IMR-90 (cell line): ENCODE measurements at regions not wholly inside any gene's neighbourhood (a gene's known extent, or its start where the extent isn't known, plus 50 kb on each side); places are given as distances from the start of the nearest gene placed in this dataset.

Source experiments
- ATAC-seq: fragments of 200-7000 bp; cut with Tn5 transposase; 2 replicates; pipeline ENCODE4 v1.9.1; 2020; ENCODE audit warnings: low read depth, mild to moderate bottlenecking, moderate library complexity
- BruUV-seq: library from RNA; stranded (reverse); fragments of 400-500 nt; replicated peaks from 2 replicates; lab custom pipeline; 2021; lab: Mats Ljungman, UMichigan
- CTCF ChIA-PET: fragments of 300-600 bp; formaldehyde crosslinking; extraction: SDS; loops from one replicate; lab custom pipeline; 2021; ENCODE audit warnings: antibody characterized with exemption; lab: Yijun Ruan, JAX
- POLR2A ChIA-PET: fragments of 300-600 bp; sonication (Branson Sonifier 250); formaldehyde crosslinking; loops from one replicate; lab custom pipeline; 2022; ENCODE audit warnings: antibody characterized with exemption; ENCODE audit not compliant: unreplicated experiment; lab: Charles Lee
- DNase-seq: peaks from one replicate; pipeline ENCODE4 v3.0.0; 2013
- H2AFZ ChIP-seq: replicated peaks from 2 replicates; pipeline ENCODE3; 2013; ENCODE audit warnings: low read length, mild to moderate bottlenecking; ENCODE audit not compliant: poor library complexity
- H2AK5ac ChIP-seq: 2 replicates; pipeline ENCODE4 v1.6.1; 2013; ENCODE audit warnings: low read depth, low read length, inconsistent platforms
- H2AK9ac ChIP-seq: replicated peaks from 2 replicates; pipeline ENCODE3; 2013; ENCODE audit warnings: mild to moderate bottlenecking, low read depth, low read length, moderate library complexity; ENCODE audit not compliant: poor library complexity
- H2BK120ac ChIP-seq: 2 replicates; pipeline ENCODE4 v1.6.1; 2013; ENCODE audit warnings: low read depth, low read length, inconsistent platforms
- H2BK15ac ChIP-seq: 3 replicates; pipeline ENCODE4 v1.6.1; 2013; ENCODE audit warnings: low read depth, low read length, inconsistent platforms
- H2BK20ac ChIP-seq: 2 replicates; pipeline ENCODE4 v1.6.1; 2013; ENCODE audit warnings: low read depth, mild to moderate bottlenecking, inconsistent platforms, low read length, moderate library complexity
- H2BK5ac ChIP-seq: 2 replicates; pipeline ENCODE4 v1.6.1; 2013; ENCODE audit warnings: mild to moderate bottlenecking, low read depth, low read length, inconsistent platforms; ENCODE audit not compliant: poor library complexity, severe bottlenecking
- H3K14ac ChIP-seq: replicated peaks from 2 replicates; pipeline ENCODE4 v1.6.1; 2013; ENCODE audit warnings: low read depth, low read length, inconsistent platforms
- H3K18ac ChIP-seq: 2 replicates; pipeline ENCODE4 v1.6.1; 2013; ENCODE audit warnings: low read depth, low read length, control low read depth
- H3K23ac ChIP-seq: 2 replicates; pipeline ENCODE4 v1.6.1; 2013; ENCODE audit warnings: low read depth, low read length, inconsistent platforms
- H3K27ac ChIP-seq: 2 replicates; pipeline ENCODE4 v1.5.1; 2013; ENCODE audit warnings: mild to moderate bottlenecking, control low read depth, low read length; ENCODE audit not compliant: insufficient read depth
- H3K27me3 ChIP-seq: 2 replicates; pipeline ENCODE4 v1.6.1; 2013; ENCODE audit warnings: low read length; ENCODE audit not compliant: control insufficient read depth, insufficient read depth
- H3K36me3 ChIP-seq: 2 replicates; pipeline ENCODE4 v1.6.1; 2013; ENCODE audit warnings: low read length, mixed read lengths; ENCODE audit not compliant: control insufficient read depth, insufficient read depth
- H3K4ac ChIP-seq: 2 replicates; pipeline ENCODE4 v1.6.1; 2013; ENCODE audit warnings: low read depth, low read length, inconsistent platforms
- H3K4me1 ChIP-seq: 2 replicates; pipeline ENCODE4 v1.6.1; 2013; ENCODE audit warnings: low read length, mixed read lengths; ENCODE audit not compliant: control insufficient read depth, insufficient read depth
- H3K4me2 ChIP-seq: 2 replicates; pipeline ENCODE4 v1.6.1; 2013; ENCODE audit warnings: low read depth, mild to moderate bottlenecking, control low read depth, low read length, moderate library complexity
- H3K4me3 ChIP-seq: 2 replicates; pipeline ENCODE4 v1.5.1; 2013; ENCODE audit warnings: low read depth, mild to moderate bottlenecking, control low read depth, low read length, moderate library complexity; ENCODE audit not compliant: insufficient read depth
- H3K56ac ChIP-seq: 2 replicates; pipeline ENCODE4 v1.6.1; 2013; ENCODE audit warnings: low read length, inconsistent platforms; ENCODE audit not compliant: insufficient read depth; ENCODE audit errors: extremely low read depth
- H3K79me1 ChIP-seq, 2 experiments: 2 replicates each; pipeline ENCODE4 v1.6.1; 2013; ENCODE audit warnings: low read length in 2 of 2, inconsistent platforms in 1 of 2, low read depth in 1 of 2
- H3K9ac ChIP-seq: 2 replicates; pipeline ENCODE4 v1.6.1; 2013; ENCODE audit warnings: low read depth, low read length, control low read depth
- H3K9me1 ChIP-seq: 2 replicates; pipeline ENCODE4 v1.6.1; 2013; ENCODE audit warnings: low read length, inconsistent platforms; ENCODE audit not compliant: insufficient read depth
- H3K9me3 ChIP-seq: 2 replicates; pipeline ENCODE4 v1.6.1; 2013; ENCODE audit warnings: low read length; ENCODE audit not compliant: control insufficient read depth, insufficient read depth
- H4K20me1 ChIP-seq: 2 replicates; pipeline ENCODE4 v1.6.1; 2013; ENCODE audit warnings: low read length, inconsistent platforms; ENCODE audit not compliant: insufficient read depth
- H4K5ac ChIP-seq: 2 replicates; pipeline ENCODE4 v1.6.1; 2013; ENCODE audit warnings: mild to moderate bottlenecking, low read depth, low read length, control low read depth
- H4K8ac ChIP-seq, 2 experiments: 2 replicates each; pipeline ENCODE4 v1.6.1; 2013; ENCODE audit warnings: low read depth in 2 of 2, low read length in 2 of 2, control low read depth in 1 of 2, inconsistent platforms in 1 of 2
- H4K91ac ChIP-seq: 2 replicates; pipeline ENCODE4 v1.6.1; 2013; ENCODE audit warnings: low read depth, low read length, inconsistent platforms; ENCODE audit not compliant: insufficient read depth
- CEBPB ChIP-seq: IDR thresholded peaks from 2 replicates; pipeline ENCODE4 v1.6.1; 2012; ENCODE audit warnings: low read depth, low read length, improper control_type of control experiment
- MAFK ChIP-seq: IDR thresholded peaks from 2 replicates; pipeline ENCODE4 v1.6.1; 2012; ENCODE audit warnings: low read depth, low read length, improper control_type of control experiment
- RCOR1 ChIP-seq: IDR thresholded peaks from 2 replicates; pipeline ENCODE4 v1.6.1; 2012; ENCODE audit warnings: mild to moderate bottlenecking, low read length, improper control_type of control experiment; ENCODE audit not compliant: insufficient replicate concordance
- WGBS, 2 experiments: methylation state at CpG; one replicate each; pipeline versions ENCODE4 v1.1.5 to v1.1.7; 2013; ENCODE audit warnings: missing lambda C conversion rate in 2 of 2; ENCODE audit not compliant: insufficient read length in 1 of 2; ENCODE audit errors: extremely low coverage in 2 of 2; 5-methylcytosine and 5-hydroxymethylcytosine counted together
- dilution Hi-C: fragments of 300-500 bp; cut with HindIII; formaldehyde crosslinking; loops from one replicate; pipeline ENCODE4 v1.14.3; 2018; ENCODE audit warnings: low sequenced_read_pairs; ENCODE audit not compliant: unreplicated experiment
- in situ Hi-C: fragments of 300-500 bp; cut with MboI; formaldehyde crosslinking; loops from 3 replicates; pipeline ENCODE4 v1.14.3; 2019; ENCODE audit warnings: low sequenced_read_pairs, inconsistent platforms, mixed read lengths
- intact Hi-C: fragments of 100-400 bp; cut with micrococcal nuclease; formaldehyde crosslinking; loops from 2 replicates; pipeline ENCODE4 v1.10.0; 2022

- no peaks in the 10 kb centered on the region for H3K27me3 ChIP-seq
- 89% methylated on average over 10 of the region's 13 CpGs; no CpG with 5 or more reads in 1 of the 2 experiments for WGBS, 2 experiments
- CTCF ChIA-PET = no interaction called here
- no peak overlapping the region for H2BK120ac ChIP-seq
- H2BK20ac ChIP-seq = no peak overlapping the region
- H3K9me1 ChIP-seq = no peaks in the 10 kb centered on the region
- no peak overlapping the region for H2AK9ac ChIP-seq
- no peak overlapping the region for H3K4me3 ChIP-seq
- no peak overlapping the region for H3K56ac ChIP-seq
- no peak overlapping the region for H3K4me2 ChIP-seq
- H3K4ac ChIP-seq = no peak overlapping the region
- no peak overlapping the region for H2AFZ ChIP-seq
- DNase-seq = no peak
- no peak overlapping the region for H3K23ac ChIP-seq
- H4K20me1 ChIP-seq = no peaks in the 10 kb centered on the region
- no peak for ATAC-seq
- H4K91ac ChIP-seq = no peak overlapping the region
- dilution Hi-C loops (no loop called here), intact Hi-C loops (no loop called here), in situ Hi-C loops (no loop called here)
- no peak overlapping the region for H3K18ac ChIP-seq
- H2AK5ac ChIP-seq = no peak overlapping the region
- no peak overlapping the region for H3K9ac ChIP-seq
- H2BK5ac ChIP-seq = no peak overlapping the region
- H4K5ac ChIP-seq = no peak overlapping the region
- no peak overlapping the region for H2BK15ac ChIP-seq
- H4K8ac ChIP-seq = no peak overlapping the region
- peaks cover 35% of the 10 kb centered on the region for H3K9me3 ChIP-seq
- no peaks in the 10 kb centered on the region for H3K4me1 ChIP-seq
- H3K36me3 ChIP-seq = no peaks in the 10 kb centered on the region
- no peaks in the 10 kb centered on the region for H3K79me1 ChIP-seq
- BruUV-seq = no TSS peak
- POLR2A ChIA-PET = no interaction called here
- no peak overlapping the region for H3K14ac ChIP-seq
- TF ChIP-seq MAFK (no peak), RCOR1 (no peak), CEBPB (no peak)
- H3K27ac ChIP-seq = no peak overlapping the region
Measured at GRCh38 chr5:3050863-3051262, 299.4 kb upstream of the IRX2 start.
